H9 (cell line): ENCODE measurements at regions not wholly inside any gene's neighbourhood (a gene's known extent, or its start where the extent isn't known, plus 50 kb on each side); places are given as distances from the start of the nearest gene placed in this dataset.

Experiments
- DNase-seq: peaks from one replicate; pipeline ENCODE4 v3.0.0-alpha.2; 2017
- H2AFZ ChIP-seq: one replicate; pipeline ENCODE4 v1.6.1; 2013; ENCODE audit warnings: mild to moderate bottlenecking, low read length, control low read depth, moderate library complexity
- H2AK5ac ChIP-seq: 2 replicates; pipeline ENCODE4 v1.6.1; 2013; ENCODE audit warnings: low read length, control low read depth, mixed read lengths; ENCODE audit not compliant: insufficient read length
- H2BK120ac ChIP-seq: one replicate; pipeline ENCODE4 v1.6.1; 2013; ENCODE audit warnings: low read depth, mild to moderate bottlenecking, low read length, control low read depth, inconsistent platforms; ENCODE audit not compliant: poor library complexity, severe bottlenecking
- H2BK12ac ChIP-seq: 2 replicates; pipeline ENCODE4 v1.6.1; 2013; ENCODE audit warnings: low read length, control low read depth, mixed read lengths, low read depth; ENCODE audit not compliant: insufficient read length
- H2BK15ac ChIP-seq: 2 replicates; pipeline ENCODE4 v1.6.1; 2013; ENCODE audit warnings: low read depth, low read length, control low read depth
- H2BK20ac ChIP-seq: one replicate; pipeline ENCODE4 v1.6.1; 2013; ENCODE audit warnings: low read depth, mild to moderate bottlenecking, low read length, control low read depth, inconsistent platforms; ENCODE audit not compliant: poor library complexity, severe bottlenecking
- H2BK5ac ChIP-seq: 2 replicates; pipeline ENCODE4 v1.6.1; 2013; ENCODE audit warnings: low read length, control low read depth, mixed read lengths; ENCODE audit not compliant: insufficient read length
- H3K14ac ChIP-seq: 2 replicates; pipeline ENCODE4 v1.6.1; 2013; ENCODE audit warnings: low read length, control low read depth; ENCODE audit not compliant: insufficient read depth
- H3K18ac ChIP-seq: 2 replicates; pipeline ENCODE4 v1.6.1; 2013; ENCODE audit warnings: low read depth, mild to moderate bottlenecking, mixed read lengths, low read length, control low read depth; ENCODE audit not compliant: insufficient read length
- H3K23ac ChIP-seq: 2 replicates; pipeline ENCODE4 v1.6.1; 2013; ENCODE audit warnings: low read length, control low read depth, mixed read lengths, low read depth; ENCODE audit not compliant: insufficient read length
- H3K23me2 ChIP-seq: 2 replicates; pipeline ENCODE4 v1.6.1; 2013; ENCODE audit warnings: low read depth, mild to moderate bottlenecking, mixed read lengths, low read length, control low read depth; ENCODE audit not compliant: insufficient read length, poor library complexity, severe bottlenecking
- H3K27ac ChIP-seq: 2 replicates; pipeline ENCODE4 v1.5.1; 2013; ENCODE audit warnings: low read length, control low read depth, mixed read lengths, low read depth; ENCODE audit not compliant: insufficient read length
- H3K27me3 ChIP-seq: 2 replicates; pipeline ENCODE4 v1.6.1; 2013; ENCODE audit warnings: low read length, control low read depth, inconsistent platforms; ENCODE audit not compliant: insufficient read depth
- H3K4ac ChIP-seq: 2 replicates; pipeline ENCODE4 v1.6.1; 2013; ENCODE audit warnings: low read depth, mild to moderate bottlenecking, control low read depth, inconsistent platforms, low read length, moderate library complexity
- H3K4me1 ChIP-seq: 2 replicates; pipeline ENCODE4 v1.6.1; 2013; ENCODE audit warnings: low read length, control low read depth, inconsistent platforms; ENCODE audit not compliant: insufficient read depth
- H3K4me2 ChIP-seq: 2 replicates; pipeline ENCODE4 v1.6.1; 2013; ENCODE audit warnings: low read length, control low read depth, mixed read lengths; ENCODE audit not compliant: insufficient read length, insufficient read depth
- H3K56ac ChIP-seq: 2 replicates; pipeline ENCODE4 v1.6.1; 2013; ENCODE audit warnings: low read depth, mild to moderate bottlenecking, mixed read lengths, low read length, control low read depth; ENCODE audit not compliant: insufficient read length
- H3K79me1 ChIP-seq: 2 replicates; pipeline ENCODE4 v1.6.1; 2013; ENCODE audit warnings: low read depth, mild to moderate bottlenecking, moderate library complexity, low read length, control low read depth, inconsistent platforms; ENCODE audit not compliant: insufficient read depth, poor library complexity, severe bottlenecking
- H3K79me2 ChIP-seq: 2 replicates; pipeline ENCODE4 v1.6.1; 2013; ENCODE audit warnings: low read length, control low read depth, inconsistent platforms; ENCODE audit not compliant: insufficient read depth
- H3K9ac ChIP-seq: 2 replicates; pipeline ENCODE4 v1.6.1; 2013; ENCODE audit warnings: low read length, control low read depth, mixed read lengths; ENCODE audit not compliant: insufficient read length; ENCODE audit errors: extremely low read depth
- H3K9me3 ChIP-seq: one replicate; pipeline ENCODE4 v1.6.1; 2013; ENCODE audit warnings: low read depth, low read length, inconsistent platforms; ENCODE audit not compliant: control insufficient read depth
- H3T11ph ChIP-seq: one replicate; pipeline ENCODE4 v1.6.1; 2013; ENCODE audit warnings: mild to moderate bottlenecking, low read length, control low read depth, inconsistent platforms
- H4K20me1 ChIP-seq: one replicate; pipeline ENCODE4 v1.6.1; 2013; ENCODE audit not compliant: control insufficient read depth, insufficient read length, insufficient read depth
- H4K5ac ChIP-seq: 2 replicates; pipeline ENCODE4 v1.6.1; 2013; ENCODE audit warnings: low read depth, mild to moderate bottlenecking, mixed read lengths, low read length, control low read depth; ENCODE audit not compliant: insufficient read length
- H4K8ac ChIP-seq: replicated peaks from 2 replicates; pipeline ENCODE4 v1.6.1; 2013; ENCODE audit warnings: low read length, control low read depth, mixed read lengths, low read depth; ENCODE audit not compliant: insufficient read length
- H4K91ac ChIP-seq: 2 replicates; pipeline ENCODE4 v1.6.1; 2013; ENCODE audit warnings: low read depth, mild to moderate bottlenecking, moderate library complexity, mixed read lengths, low read length, control low read depth; ENCODE audit not compliant: insufficient read length
- H3K27ac Mint-ChIP-seq, 3 experiments: 2 replicates in 2 of 3; 3 replicates in 1 of 3; pipeline ENCODE4 v1.8.0; 2020 to 2021; ENCODE audit warnings: mixed read lengths in 3 of 3, mild to moderate bottlenecking in 1 of 3, moderate library complexity in 1 of 3
- H3K27me3 Mint-ChIP-seq: 2 replicates; pipeline ENCODE4 v1.8.0; 2021; ENCODE audit warnings: low read depth, mild to moderate bottlenecking, moderate library complexity, mixed read lengths
- H3K36me3 Mint-ChIP-seq, 3 experiments: 2 replicates in 2 of 3; 3 replicates in 1 of 3; pipeline ENCODE4 v1.8.0; 2020 to 2021; ENCODE audit warnings: low read depth in 3 of 3, mixed read lengths in 3 of 3; ENCODE audit not compliant: insufficient read depth in 1 of 3
- H3K4me1 Mint-ChIP-seq, 2 experiments: 2 replicates each; pipeline ENCODE4 v1.8.0; 2020; ENCODE audit warnings: mixed read lengths in 2 of 2
- H3K4me3 Mint-ChIP-seq, 2 experiments: 2 replicates in 1 of 2; 3 replicates in 1 of 2; pipeline ENCODE4 v1.8.0; 2020 to 2021; ENCODE audit warnings: mild to moderate bottlenecking in 2 of 2, mixed read lengths in 2 of 2, moderate library complexity in 1 of 2
- H3K9me3 Mint-ChIP-seq, 2 experiments: 2 replicates in 1 of 2; 3 replicates in 1 of 2; pipeline ENCODE4 v1.8.0; 2020; ENCODE audit warnings: mild to moderate bottlenecking in 2 of 2, mixed read lengths in 2 of 2, moderate library complexity in 1 of 2
- WGBS: extraction: QIAGEN DNeasy Blood & Tissue Kit; methylation state at CpG from one replicate; pipeline ENCODE4 v1.1.7; 2013; ENCODE audit warnings: missing lambda C conversion rate, low lambda C conversion rate, mixed read lengths; ENCODE audit not compliant: insufficient read length; ENCODE audit errors: extremely low coverage; 5-methylcytosine and 5-hydroxymethylcytosine counted together
- TF ChIP-seq, protein P1 (sequence below): fragments of 200-600 bp; sonication (generic); conservative IDR thresholded peaks from 3 replicates; pipeline ENCODE4 v1.8.0; 2021; ENCODE audit warnings: antibody characterized with exemption, mild to moderate bottlenecking

DNA sequence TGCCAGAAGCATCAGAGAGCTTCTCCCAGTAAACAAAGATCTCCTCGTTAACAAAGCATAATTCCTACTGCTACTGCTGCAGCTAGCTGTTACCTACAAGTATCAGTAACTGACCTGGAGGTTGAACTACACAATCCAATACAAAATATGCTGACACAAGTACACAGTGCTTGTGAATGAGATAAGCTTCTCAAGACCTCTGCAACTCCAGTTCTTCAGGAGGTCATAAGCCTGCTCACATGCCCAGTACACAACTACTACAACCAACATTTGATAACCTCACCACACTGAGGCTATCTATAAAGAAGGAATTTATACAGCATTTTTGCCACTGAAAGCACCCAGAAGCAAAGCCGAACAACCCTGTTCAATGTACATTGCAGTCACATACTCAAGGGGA, 66.7 kb upstream of the SMARCAD1 start:
- H3K23me2 ChIP-seq: no peaks in the 10 kb centered on the region
- no peak overlapping the region for H3K4ac ChIP-seq
- no peaks in the 10 kb centered on the region; the same call in 1 of the 2 replicates for H3K4me1 ChIP-seq
- no peak overlapping the region for H2BK15ac ChIP-seq
- H2BK12ac ChIP-seq: no peak overlapping the region
- H4K20me1 ChIP-seq: no peaks in the 10 kb centered on the region
- TF ChIP-seq, protein P1, sequence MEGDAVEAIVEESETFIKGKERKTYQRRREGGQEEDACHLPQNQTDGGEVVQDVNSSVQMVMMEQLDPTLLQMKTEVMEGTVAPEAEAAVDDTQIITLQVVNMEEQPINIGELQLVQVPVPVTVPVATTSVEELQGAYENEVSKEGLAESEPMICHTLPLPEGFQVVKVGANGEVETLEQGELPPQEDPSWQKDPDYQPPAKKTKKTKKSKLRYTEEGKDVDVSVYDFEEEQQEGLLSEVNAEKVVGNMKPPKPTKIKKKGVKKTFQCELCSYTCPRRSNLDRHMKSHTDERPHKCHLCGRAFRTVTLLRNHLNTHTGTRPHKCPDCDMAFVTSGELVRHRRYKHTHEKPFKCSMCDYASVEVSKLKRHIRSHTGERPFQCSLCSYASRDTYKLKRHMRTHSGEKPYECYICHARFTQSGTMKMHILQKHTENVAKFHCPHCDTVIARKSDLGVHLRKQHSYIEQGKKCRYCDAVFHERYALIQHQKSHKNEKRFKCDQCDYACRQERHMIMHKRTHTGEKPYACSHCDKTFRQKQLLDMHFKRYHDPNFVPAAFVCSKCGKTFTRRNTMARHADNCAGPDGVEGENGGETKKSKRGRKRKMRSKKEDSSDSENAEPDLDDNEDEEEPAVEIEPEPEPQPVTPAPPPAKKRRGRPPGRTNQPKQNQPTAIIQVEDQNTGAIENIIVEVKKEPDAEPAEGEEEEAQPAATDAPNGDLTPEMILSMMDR: no peak
- H3K27me3 ChIP-seq: no peaks in the 10 kb centered on the region
- no peak overlapping the region for H3K14ac ChIP-seq
- H3K18ac ChIP-seq: no peak overlapping the region
- no peaks in the 10 kb centered on the region for H3K36me3 Mint-ChIP-seq
- no peak overlapping the region for H2AK5ac ChIP-seq
- H3K4me2 ChIP-seq: no peak overlapping the region
- no peak overlapping the region for H3T11ph ChIP-seq
- no peak overlapping the region for H2BK120ac ChIP-seq
- H4K8ac ChIP-seq: no peak overlapping the region
- no peaks in the 10 kb centered on the region for H3K9me3 Mint-ChIP-seq
- no peak overlapping the region for H2AFZ ChIP-seq
- no peaks in the 10 kb centered on the region for H3K79me1 ChIP-seq
- DNase-seq: no peak
- no peak overlapping the region for H3K23ac ChIP-seq
- H4K91ac ChIP-seq: no peak overlapping the region
- H2BK20ac ChIP-seq: no peak overlapping the region
- no peak overlapping the region for H3K27ac Mint-ChIP-seq
- no peak overlapping the region for H2BK5ac ChIP-seq
- no peak overlapping the region for H3K56ac ChIP-seq
- no CpG with 5 or more reads among the region's 2 CpGs for WGBS
- H4K5ac ChIP-seq: no peak overlapping the region
- H3K27me3 Mint-ChIP-seq: no peaks in the 10 kb centered on the region; the same call in 1 of the 2 replicates
- no peak overlapping the region for H3K4me3 Mint-ChIP-seq
- no peak overlapping the region for H3K9ac ChIP-seq
- no peaks in the 10 kb centered on the region for H3K9me3 ChIP-seq
- no peak overlapping the region for H3K27ac ChIP-seq
- no peaks in the 10 kb centered on the region for H3K79me2 ChIP-seq
- peaks cover 17 to 19% of the 10 kb centered on the region in 2 experiments for H3K4me1 Mint-ChIP-seq
